K562 (cell line): ENCODE measurements at regions not wholly inside any gene's neighbourhood (a gene's known extent, or its start where the extent isn't known, plus 50 kb on each side); places are given as distances from the start of the nearest gene placed in this dataset.
A peak's percentile ranks its signal among the peaks of the same experiment; 100 is the strongest.

Experiments used
- CBX2 ChIP-seq: fragments of 200-600 bp; sonication (generic); IDR thresholded peaks from one replicate; pipeline ENCODE4 v1.6.1; 2012; ENCODE audit warnings: mild to moderate bottlenecking, low read length, inconsistent platforms; ENCODE audit not compliant: insufficient read depth, poor library complexity, severe bottlenecking
- CHAMP1 ChIP-seq: fragments of 450-650 bp; IDR thresholded peaks from 2 replicates; pipeline ENCODE4 v1.6.1; 2016; ENCODE audit warnings: mild to moderate bottlenecking
- CTCF ChIP-seq, 3 experiments: IDR thresholded peaks in 2 of 3; conservative IDR thresholded peaks in 1 of 3; 2 replicates each; pipeline ENCODE4 v1.5.1; 2011 to 2012; ENCODE audit warnings: low read length in 3 of 3, mild to moderate bottlenecking in 3 of 3, control low read depth in 2 of 3, improper control_type of control experiment in 1 of 3, inconsistent platforms in 1 of 3, low read depth in 1 of 3, mixed read lengths in 1 of 3, moderate library complexity in 1 of 3; ENCODE audit not compliant: insufficient read depth in 2 of 3
- MEIS2 ChIP-seq: fragments of 450-650 bp; IDR thresholded peaks from 2 replicates; pipeline ENCODE4 v1.6.1; 2014; ENCODE audit warnings: mild to moderate bottlenecking; ENCODE audit not compliant: partially characterized antibody
- NFYB ChIP-seq: IDR thresholded peaks from 2 replicates; pipeline ENCODE4 v1.6.1; 2011; ENCODE audit warnings: mild to moderate bottlenecking, moderate library complexity; ENCODE audit not compliant: insufficient read length; ENCODE audit errors: extremely low read depth
- NKRF ChIP-seq: fragments of 450-650 bp; IDR thresholded peaks from 2 replicates; pipeline ENCODE4 v1.6.1; 2016; ENCODE audit warnings: borderline replicate concordance
- SMARCE1 ChIP-seq: fragments of 450-650 bp; IDR thresholded peaks from 2 replicates; pipeline ENCODE4 v1.7.1; 2016; ENCODE audit warnings: mild to moderate bottlenecking
- SNRNP70 ChIP-seq: fragments of 200-400 bp; formaldehyde crosslinking; optimal IDR thresholded peaks from 2 replicates; pipeline ENCODE3; 2017; ENCODE audit warnings: low read depth, low read length
- XRCC5 ChIP-seq: fragments of 200-400 bp; formaldehyde crosslinking; IDR thresholded peaks from 2 replicates; pipeline ENCODE4 v1.6.1; 2017; ENCODE audit warnings: low read depth, mild to moderate bottlenecking, low read length
- ZFP1 ChIP-seq: fragments of 450-650 bp; formaldehyde crosslinking; IDR thresholded peaks from 2 replicates; pipeline ENCODE4 v1.4.0; 2020; ENCODE audit warnings: mild to moderate bottlenecking, mixed read lengths
- ZNF263 ChIP-seq: sonication (generic); formaldehyde crosslinking; IDR thresholded peaks from 2 replicates; pipeline ENCODE4 v1.8.0; 2022; ENCODE audit warnings: mild to moderate bottlenecking, missing genetic modification reagents, borderline replicate concordance
- ZNF592 ChIP-seq: fragments of 450-650 bp; IDR thresholded peaks from 2 replicates; pipeline ENCODE4 v1.6.1; 2017; ENCODE audit warnings: antibody characterized with exemption, mild to moderate bottlenecking
- ZNF644 ChIP-seq: fragments of 200-800 bp; sonication (Bioruptor generic); IDR thresholded peaks from 2 replicates; pipeline ENCODE4 v1.6.1; 2016; ENCODE audit warnings: low read depth, missing genetic modification characterization, missing compliant biosample characterization

GRCh38 chr16:79845734-79846135, 245.2 kb upstream of the MAF start (continued):
- TF ChIP-seq NKRF (no peak), SMARCE1 (peak; percentile 27; the same call in 1 of the 2 replicates), NFYB (peak; percentile 47), ZNF263 (no peak), CHAMP1 (no peak), ZNF644 (tag) (no peak; the same call in 1 of the 2 replicates), MEIS2 (no peak), SNRNP70 (no peak), XRCC5 (no peak), CBX2 (no peak), ZFP1 (CRISPR knock-in tag) (no peak), ZNF592 (peak; percentile 97), CTCF (IDR thresholded peaks at IDR 0.05 in 2 of 3, conservative IDR thresholded peaks at IDR 0.05 in 1 of 3; ENCODE audit: insufficient read depth in 2 of 3, low read depth in 1 of 3, low read length in 3 of 3) (no peak)
